Loucy (cell line): ENCODE measurements at regions not wholly inside any gene's neighbourhood (a gene's known extent, or its start where the extent isn't known, plus 50 kb on each side); places are given as distances from the start of the nearest gene placed in this dataset.

Experiments
- H2AFZ ChIP-seq: fragments of 200-600 bp; sonication (generic); 2 replicates; pipeline ENCODE4 v1.6.0; 2016; ENCODE audit warnings: antibody characterized with exemption, mild to moderate bottlenecking, low read length, moderate library complexity
- H3F3A ChIP-seq: fragments of 200-600 bp; 2 replicates; pipeline ENCODE4 v1.6.0; 2016; ENCODE audit warnings: antibody characterized with exemption, low read depth, mild to moderate bottlenecking
- H3K27me3 ChIP-seq: fragments of 200-600 bp; sonication (generic); 2 replicates; pipeline ENCODE4 v1.6.1; 2014; ENCODE audit warnings: low read length, mild to moderate bottlenecking; ENCODE audit not compliant: insufficient read depth, poor library complexity, severe bottlenecking
- H3K36me3 ChIP-seq: fragments of 200-600 bp; sonication (generic); 2 replicates; pipeline ENCODE4 v1.6.1; 2016; ENCODE audit warnings: low read length; ENCODE audit not compliant: insufficient read depth
- H3K4me1 ChIP-seq: fragments of 200-600 bp; sonication (generic); 2 replicates; pipeline ENCODE4 v1.5.1; 2014; ENCODE audit warnings: low read length, mild to moderate bottlenecking; ENCODE audit not compliant: insufficient read depth, poor library complexity, severe bottlenecking
- H3K4me2 ChIP-seq: fragments of 200-600 bp; sonication (generic); 2 replicates; pipeline ENCODE4 v1.6.0; 2014; ENCODE audit warnings: antibody characterized with exemption, low read length, low read depth, mild to moderate bottlenecking; ENCODE audit not compliant: poor library complexity, severe bottlenecking
- H3K4me3 ChIP-seq: fragments of 200-600 bp; sonication (generic); 2 replicates; pipeline ENCODE4 v1.5.1; 2014; ENCODE audit warnings: low read length, mild to moderate bottlenecking, mixed read lengths; ENCODE audit not compliant: poor library complexity, severe bottlenecking
- H3K79me2 ChIP-seq: fragments of 200-600 bp; sonication (generic); 2 replicates; pipeline ENCODE4 v1.6.1; 2014; ENCODE audit warnings: low read length; ENCODE audit not compliant: insufficient read depth
- H3K9ac ChIP-seq: fragments of 200-600 bp; sonication (generic); 2 replicates; pipeline ENCODE4 v1.6.0; 2014; ENCODE audit warnings: mild to moderate bottlenecking, low read depth, low read length, moderate library complexity; ENCODE audit not compliant: poor library complexity, severe bottlenecking
- H3K9me2 ChIP-seq: fragments of 200-600 bp; sonication (generic); replicated peaks from 2 replicates; pipeline ENCODE4 v1.6.1; 2016; ENCODE audit warnings: low read depth, low read length, mixed read lengths
- H3K9me3 ChIP-seq: fragments of 200-600 bp; sonication (generic); 2 replicates; pipeline ENCODE4 v1.6.1; 2014; ENCODE audit warnings: mild to moderate bottlenecking, antibody characterized with exemption, low read length, low read depth; ENCODE audit not compliant: insufficient read depth
- H4K20me1 ChIP-seq: fragments of 200-600 bp; sonication (generic); 2 replicates; pipeline ENCODE4 v1.6.0; 2014; ENCODE audit warnings: antibody characterized with exemption, low read length, mild to moderate bottlenecking; ENCODE audit not compliant: insufficient read depth, poor library complexity, severe bottlenecking
- CTCF ChIP-seq: fragments of 200-600 bp; sonication (generic); conservative IDR thresholded peaks from 2 replicates; pipeline ENCODE4 v1.5.1; 2014; ENCODE audit warnings: mild to moderate bottlenecking, antibody characterized with exemption, low read length
- EZH2phosphoT487 ChIP-seq: fragments of 200-600 bp; IDR thresholded peaks from 2 replicates; pipeline ENCODE4 v1.6.1; 2018; ENCODE audit warnings: antibody characterized with exemption, mild to moderate bottlenecking, moderate library complexity, borderline replicate concordance

GRCh38 chr2:145221516-145221915 is 701.6 kb upstream of the ZEB2 start:
- Histone ChIP-seq H3K36me3 (no peaks in the 10 kb centered on the region), H3K4me3 (no peak overlapping the region), H3K4me1 (no peaks in the 10 kb centered on the region), H3K79me2 (no peaks in the 10 kb centered on the region), H2AFZ (no peak overlapping the region), H3K4me2 (no peak overlapping the region), H3F3A (no peaks in the 10 kb centered on the region), H3K9me2 (no peaks in the 10 kb centered on the region), H4K20me1 (no peaks in the 10 kb centered on the region), H3K9me3 (no peaks in the 10 kb centered on the region), H3K9ac (no peak overlapping the region), H3K27me3 (no peaks in the 10 kb centered on the region)
- no peak for TF ChIP-seq CTCF
- TF ChIP-seq EZH2phosphoT487, result no peak

GRCh38 chr2:145221032-145221431 is 701.1 kb upstream of the ZEB2 start:
- Histone ChIP-seq H3K27me3 (no peaks in the 10 kb centered on the region), H3K4me2 (no peak overlapping the region)
- no peak for TF ChIP-seq EZH2phosphoT487
- TF ChIP-seq CTCF, result no peak

GRCh38 chr2:145220496-145220895 is 700.6 kb upstream of the ZEB2 start:
- no peaks in the 10 kb centered on the region for H3F3A ChIP-seq
- H3K79me2 ChIP-seq, result no peaks in the 10 kb centered on the region
- no peaks in the 10 kb centered on the region for H3K9me2 ChIP-seq
- H3K9me3 ChIP-seq, result no peaks in the 10 kb centered on the region
- no peak overlapping the region for H3K4me3 ChIP-seq
- H4K20me1 ChIP-seq, result no peaks in the 10 kb centered on the region
- no peak for TF ChIP-seq EZH2phosphoT487
- no peak for TF ChIP-seq CTCF
- H3K9ac ChIP-seq, result no peak overlapping the region
- H3K36me3 ChIP-seq, result no peaks in the 10 kb centered on the region
- no peak overlapping the region for H2AFZ ChIP-seq
- H3K27me3 ChIP-seq, result no peaks in the 10 kb centered on the region
- H3K4me1 ChIP-seq, result no peaks in the 10 kb centered on the region
- no peak overlapping the region for H3K4me2 ChIP-seq

More at GRCh38 chr2:145221032-145221431, 701.1 kb upstream of the ZEB2 start:
- Histone ChIP-seq H3K9ac (no peak overlapping the region), H3K79me2 (no peaks in the 10 kb centered on the region), H3K9me2 (no peaks in the 10 kb centered on the region), H3K36me3 (no peaks in the 10 kb centered on the region), H3K4me3 (no peak overlapping the region), H3K4me1 (no peaks in the 10 kb centered on the region), H3F3A (no peaks in the 10 kb centered on the region), H2AFZ (no peak overlapping the region), H3K9me3 (no peaks in the 10 kb centered on the region), H4K20me1 (no peaks in the 10 kb centered on the region)
